ENCODE measurements at regions not wholly inside any gene's neighbourhood (a gene's known extent, or its start where the extent isn't known, plus 50 kb on each side); places are given as distances from the start of the nearest gene placed in this dataset.

GRCh38 chr12:108021949-108022522 lies 107.1 kb upstream of the WSCD2 start:
- TF ChIP-seq EGR1 (IDR thresholded peaks at IDR 0.05) (no peak), ZBTB7A (IDR thresholded peaks at IDR 0.05; ENCODE audit: low read depth) (no peak), EP300 (IDR thresholded peaks at IDR 0.05; ENCODE audit: borderline replicate concordance) (no peak), TAF1 (IDR thresholded peaks at IDR 0.05; ENCODE audit: low read depth) (no peak), RAD21 (IDR thresholded peaks at IDR 0.05; ENCODE audit: low read depth) (no peak), CEBPB (IDR thresholded peaks at IDR 0.05) (no peak), CREB1 (IDR thresholded peaks at IDR 0.05; ENCODE audit: low read depth) (no peak), NFIC (IDR thresholded peaks at IDR 0.05) (no peak), TCF12 (IDR thresholded peaks at IDR 0.05; ENCODE audit: low read depth) (no peak)
- TF ChIP-seq, protein P1, sequence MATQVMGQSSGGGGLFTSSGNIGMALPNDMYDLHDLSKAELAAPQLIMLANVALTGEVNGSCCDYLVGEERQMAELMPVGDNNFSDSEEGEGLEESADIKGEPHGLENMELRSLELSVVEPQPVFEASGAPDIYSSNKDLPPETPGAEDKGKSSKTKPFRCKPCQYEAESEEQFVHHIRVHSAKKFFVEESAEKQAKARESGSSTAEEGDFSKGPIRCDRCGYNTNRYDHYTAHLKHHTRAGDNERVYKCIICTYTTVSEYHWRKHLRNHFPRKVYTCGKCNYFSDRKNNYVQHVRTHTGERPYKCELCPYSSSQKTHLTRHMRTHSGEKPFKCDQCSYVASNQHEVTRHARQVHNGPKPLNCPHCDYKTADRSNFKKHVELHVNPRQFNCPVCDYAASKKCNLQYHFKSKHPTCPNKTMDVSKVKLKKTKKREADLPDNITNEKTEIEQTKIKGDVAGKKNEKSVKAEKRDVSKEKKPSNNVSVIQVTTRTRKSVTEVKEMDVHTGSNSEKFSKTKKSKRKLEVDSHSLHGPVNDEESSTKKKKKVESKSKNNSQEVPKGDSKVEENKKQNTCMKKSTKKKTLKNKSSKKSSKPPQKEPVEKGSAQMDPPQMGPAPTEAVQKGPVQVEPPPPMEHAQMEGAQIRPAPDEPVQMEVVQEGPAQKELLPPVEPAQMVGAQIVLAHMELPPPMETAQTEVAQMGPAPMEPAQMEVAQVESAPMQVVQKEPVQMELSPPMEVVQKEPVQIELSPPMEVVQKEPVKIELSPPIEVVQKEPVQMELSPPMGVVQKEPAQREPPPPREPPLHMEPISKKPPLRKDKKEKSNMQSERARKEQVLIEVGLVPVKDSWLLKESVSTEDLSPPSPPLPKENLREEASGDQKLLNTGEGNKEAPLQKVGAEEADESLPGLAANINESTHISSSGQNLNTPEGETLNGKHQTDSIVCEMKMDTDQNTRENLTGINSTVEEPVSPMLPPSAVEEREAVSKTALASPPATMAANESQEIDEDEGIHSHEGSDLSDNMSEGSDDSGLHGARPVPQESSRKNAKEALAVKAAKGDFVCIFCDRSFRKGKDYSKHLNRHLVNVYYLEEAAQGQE (IDR thresholded peaks at IDR 0.05; ENCODE audit: low read depth): no peak
- TF ChIP-seq, protein P2, sequence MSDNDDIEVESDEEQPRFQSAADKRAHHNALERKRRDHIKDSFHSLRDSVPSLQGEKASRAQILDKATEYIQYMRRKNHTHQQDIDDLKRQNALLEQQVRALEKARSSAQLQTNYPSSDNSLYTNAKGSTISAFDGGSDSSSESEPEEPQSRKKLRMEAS (IDR thresholded peaks at IDR 0.05): no peak
- TF ChIP-seq, protein P3, sequence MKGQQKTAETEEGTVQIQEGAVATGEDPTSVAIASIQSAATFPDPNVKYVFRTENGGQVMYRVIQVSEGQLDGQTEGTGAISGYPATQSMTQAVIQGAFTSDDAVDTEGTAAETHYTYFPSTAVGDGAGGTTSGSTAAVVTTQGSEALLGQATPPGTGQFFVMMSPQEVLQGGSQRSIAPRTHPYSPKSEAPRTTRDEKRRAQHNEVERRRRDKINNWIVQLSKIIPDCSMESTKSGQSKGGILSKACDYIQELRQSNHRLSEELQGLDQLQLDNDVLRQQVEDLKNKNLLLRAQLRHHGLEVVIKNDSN (IDR thresholded peaks at IDR 0.05): no peak

All from Ishikawa (cell line).